HUES6 (cell line): ENCODE measurements at regions not wholly inside any gene's neighbourhood (a gene's known extent, or its start where the extent isn't known, plus 50 kb on each side); places are given as distances from the start of the nearest gene placed in this dataset.

ENCODE experiments used
- H3K27ac ChIP-seq: 2 replicates; pipeline ENCODE4 v1.7.0; 2013; ENCODE audit warnings: low read depth, mild to moderate bottlenecking, low read length, inconsistent platforms
- H3K27me3 ChIP-seq: 2 replicates; pipeline ENCODE4 v1.6.1; 2013; ENCODE audit warnings: low read length; ENCODE audit not compliant: control insufficient read depth, insufficient read depth
- H3K36me3 ChIP-seq: 2 replicates; pipeline ENCODE4 v1.6.1; 2013; ENCODE audit warnings: low read length; ENCODE audit not compliant: control insufficient read depth, insufficient read depth
- H3K4me1 ChIP-seq: 2 replicates; pipeline ENCODE4 v1.6.1; 2013; ENCODE audit warnings: low read length; ENCODE audit not compliant: control insufficient read depth, insufficient read depth
- H3K4me3 ChIP-seq: 2 replicates; pipeline ENCODE4 v1.5.1; 2013; ENCODE audit warnings: low read depth, low read length
- H3K9ac ChIP-seq: one replicate; pipeline ENCODE4 v1.6.1; 2013; ENCODE audit warnings: mild to moderate bottlenecking, low read length
- H3K9me3 ChIP-seq: 2 replicates; pipeline ENCODE4 v1.6.1; 2013; ENCODE audit warnings: low read depth, low read length; ENCODE audit not compliant: control insufficient read depth, insufficient read depth

- H3K27me3 ChIP-seq, result no peaks in the 10 kb centered on the region
- H3K27ac ChIP-seq, result no peak overlapping the region
- H3K9ac ChIP-seq, result no peak overlapping the region
- no peaks in the 10 kb centered on the region for H3K36me3 ChIP-seq
- peaks cover 12% of the 10 kb centered on the region for H3K9me3 ChIP-seq
- H3K4me1 ChIP-seq, result no peaks in the 10 kb centered on the region
- H3K4me3 ChIP-seq, result no peak overlapping the region
Measured at GRCh38 chr9:31335529-31336234, 1048.8 kb upstream of the ACO1 start.

- Histone ChIP-seq H3K27ac (no peak overlapping the region), H3K4me3 (no peak overlapping the region), H3K27me3 (no peaks in the 10 kb centered on the region), H3K9ac (no peak overlapping the region), H3K9me3 (peaks cover 12% of the 10 kb centered on the region), H3K36me3 (no peaks in the 10 kb centered on the region), H3K4me1 (no peaks in the 10 kb centered on the region)
Measured at GRCh38 chr9:31336386-31336785, 1048.1 kb upstream of the ACO1 start.

GRCh38 chr9:31336841-31337240, 1047.6 kb upstream of the ACO1 start:
- H3K9ac ChIP-seq, result no peak overlapping the region
- no peaks in the 10 kb centered on the region for H3K4me1 ChIP-seq
- H3K4me3 ChIP-seq, result no peak overlapping the region
- no peaks in the 10 kb centered on the region for H3K27me3 ChIP-seq
- no peak overlapping the region for H3K27ac ChIP-seq
- H3K9me3 ChIP-seq, result peaks cover 12% of the 10 kb centered on the region
- H3K36me3 ChIP-seq, result no peaks in the 10 kb centered on the region

- Histone ChIP-seq H3K4me1 (no peaks in the 10 kb centered on the region), H3K9me3 (no peaks in the 10 kb centered on the region), H3K36me3 (no peaks in the 10 kb centered on the region), H3K27ac (no peak overlapping the region), H3K4me3 (no peak overlapping the region), H3K27me3 (peaks cover 6% of the 10 kb centered on the region; the same call in 1 of the 2 replicates), H3K9ac (no peak overlapping the region)
Measured at GRCh38 chr9:31347082-31347617, 1037.3 kb upstream of the ACO1 start.

- no peaks in the 10 kb centered on the region for H3K27me3 ChIP-seq
- no peaks in the 10 kb centered on the region for H3K36me3 ChIP-seq
Measured at GRCh38 chr9:31355159-31355882, 1029.1 kb upstream of the ACO1 start.

GRCh38 chr9:31355965-31356364, 1028.5 kb upstream of the ACO1 start:
- Histone ChIP-seq H3K9me3 (no peaks in the 10 kb centered on the region), H3K9ac (no peak overlapping the region), H3K27me3 (no peaks in the 10 kb centered on the region), H3K4me3 (no peak overlapping the region), H3K36me3 (no peaks in the 10 kb centered on the region), H3K4me1 (no peaks in the 10 kb centered on the region), H3K27ac (no peak overlapping the region)

More at GRCh38 chr9:31355159-31355882, 1029.1 kb upstream of the ACO1 start:
- Histone ChIP-seq H3K4me3 (no peak overlapping the region), H3K9me3 (no peaks in the 10 kb centered on the region), H3K4me1 (no peaks in the 10 kb centered on the region), H3K27ac (no peak overlapping the region), H3K9ac (no peak overlapping the region)

- Histone ChIP-seq H3K9me3 (no peaks in the 10 kb centered on the region), H3K27ac (no peak overlapping the region), H3K4me1 (no peaks in the 10 kb centered on the region), H3K27me3 (no peaks in the 10 kb centered on the region), H3K4me3 (no peak overlapping the region), H3K9ac (no peak overlapping the region), H3K36me3 (no peaks in the 10 kb centered on the region)
Measured at GRCh38 chr9:31359071-31359470, 1025.4 kb upstream of the ACO1 start.

- no peaks in the 10 kb centered on the region for H3K36me3 ChIP-seq
- H3K4me1 ChIP-seq, result no peaks in the 10 kb centered on the region
- no peaks in the 10 kb centered on the region for H3K9me3 ChIP-seq
- no peak overlapping the region for H3K27ac ChIP-seq
- no peak overlapping the region for H3K9ac ChIP-seq
- H3K27me3 ChIP-seq, result no peaks in the 10 kb centered on the region
- no peak overlapping the region for H3K4me3 ChIP-seq
Measured at GRCh38 chr9:31364171-31364570, 1020.3 kb upstream of the ACO1 start.

- Histone ChIP-seq H3K27ac (no peak overlapping the region), H3K4me3 (no peak overlapping the region), H3K9me3 (no peaks in the 10 kb centered on the region), H3K27me3 (no peaks in the 10 kb centered on the region), H3K4me1 (no peaks in the 10 kb centered on the region), H3K9ac (no peak overlapping the region), H3K36me3 (no peaks in the 10 kb centered on the region)
Measured at GRCh38 chr9:31372799-31373587, 1011.5 kb upstream of the ACO1 start.

GRCh38 chr9:31377358-31377757, 1007.1 kb upstream of the ACO1 start:
- H3K4me3 ChIP-seq, result no peak overlapping the region
- H3K4me1 ChIP-seq, result no peaks in the 10 kb centered on the region
- H3K27ac ChIP-seq, result no peak overlapping the region
- no peaks in the 10 kb centered on the region for H3K27me3 ChIP-seq
- no peaks in the 10 kb centered on the region for H3K9me3 ChIP-seq
- no peaks in the 10 kb centered on the region for H3K36me3 ChIP-seq
- no peak overlapping the region for H3K9ac ChIP-seq

GRCh38 chr9:31388660-31389059, 995.8 kb upstream of the ACO1 start:
- Histone ChIP-seq H3K4me1 (no peaks in the 10 kb centered on the region), H3K27ac (no peak overlapping the region), H3K4me3 (no peak overlapping the region), H3K9ac (no peak overlapping the region), H3K9me3 (no peaks in the 10 kb centered on the region), H3K27me3 (no peaks in the 10 kb centered on the region), H3K36me3 (no peaks in the 10 kb centered on the region)
